ENCODE measurements at regions not wholly inside any gene's neighbourhood (a gene's known extent, or its start where the extent isn't known, plus 50 kb on each side); places are given as distances from the start of the nearest gene placed in this dataset.
"Not testable (repeated sequence)": the region's sequence is repeated elsewhere in the genome, so short reads cannot be mapped to it uniquely, and the experiment has no call there.

GRCh38 chr5:6106756-6107155 is 271.6 kb downstream of the MED10 start:
- no peak for DNase-seq

GRCh38 chr5:6105320-6105719 is 273.0 kb downstream of the MED10 start:
- DNase-seq = no peak

DNA sequence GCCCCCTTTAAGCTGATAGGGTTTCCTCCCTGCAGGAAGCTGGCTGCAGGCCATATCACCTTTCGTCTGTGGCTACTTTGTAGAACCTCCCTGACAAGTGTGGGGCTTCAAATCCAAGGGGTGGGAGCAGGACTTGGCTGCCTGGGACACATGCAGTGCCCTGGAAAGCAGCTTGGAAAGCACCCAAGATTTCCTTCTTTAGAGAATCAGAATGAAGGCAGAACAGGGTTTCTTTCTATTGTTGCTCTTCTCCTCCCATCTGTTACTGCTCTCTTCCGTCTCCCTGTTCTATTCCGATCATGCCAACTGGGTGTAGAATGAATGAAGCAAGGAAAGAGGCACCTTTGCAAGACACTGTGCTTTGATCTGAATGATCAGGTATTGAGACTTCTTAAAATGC is 282.2 kb downstream of the MED10 start:
- DNase-seq = no peak

GRCh38 chr5:6094180-6094579 is 284.2 kb downstream of the MED10 start:
- DNase-seq = not testable (repeated sequence)

DNA sequence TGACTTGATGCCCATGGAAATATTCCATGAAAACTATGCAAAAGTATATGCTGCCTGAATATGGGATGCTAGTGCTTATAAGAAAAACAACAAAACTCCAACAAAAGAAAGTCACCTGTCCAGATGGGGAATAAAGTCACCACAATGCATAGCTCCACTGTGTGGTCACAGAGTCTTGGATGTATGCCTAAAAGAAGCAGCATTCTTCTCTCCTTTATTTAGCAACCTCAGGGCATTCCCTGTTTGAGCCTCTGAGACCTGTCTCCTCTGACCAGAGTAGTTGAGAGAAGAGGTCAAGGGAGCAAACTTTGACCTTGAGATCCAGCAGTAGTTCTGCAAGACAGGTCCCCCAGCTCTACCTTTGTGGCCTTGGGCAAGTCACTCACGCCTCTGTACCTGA is 287.5 kb downstream of the MED10 start:
- no peak for DNase-seq

- DNase-seq = no peak
These were observed 288.2 kb downstream of the MED10 start for GRCh38 chr5:6090079-6090654.

DNA sequence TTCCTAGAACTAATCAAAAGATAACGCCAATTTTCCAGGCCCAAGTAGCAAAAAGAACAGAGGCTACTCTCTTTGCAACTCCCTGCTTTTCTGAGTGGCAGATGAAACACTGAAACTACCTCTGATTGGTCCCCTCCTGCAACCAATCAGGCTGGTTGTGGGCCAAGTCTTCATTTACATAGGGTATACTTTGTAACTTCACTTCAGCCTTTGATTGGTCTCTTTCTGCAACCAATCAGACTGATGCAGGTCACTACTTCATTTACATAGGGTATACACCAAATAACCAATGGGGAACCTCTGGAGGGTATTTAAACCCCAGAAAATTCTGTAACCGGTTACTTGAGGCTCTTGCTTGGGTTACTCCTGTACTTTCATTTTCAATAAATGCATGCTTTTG is 289.6 kb downstream of the MED10 start:
- DNase-seq = no peak

DNA sequence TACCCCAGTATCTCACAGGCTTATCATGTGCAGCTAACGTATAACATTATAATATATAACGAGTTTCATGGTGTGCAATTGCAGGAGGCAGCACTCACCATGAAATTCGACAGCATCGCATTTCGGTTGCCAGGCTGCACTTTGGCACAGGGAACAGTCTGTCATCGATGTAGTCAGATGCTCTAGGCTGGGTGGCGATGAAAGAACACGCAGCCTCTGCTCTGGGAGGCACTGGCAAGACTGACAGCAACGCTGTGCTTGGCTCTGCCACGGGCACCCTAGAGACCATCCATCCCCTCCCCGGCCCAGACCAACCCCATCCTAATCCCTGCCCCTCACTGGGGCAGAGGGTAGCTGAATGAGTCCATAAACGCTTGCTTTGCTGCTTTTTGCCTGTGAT is 290.8 kb downstream of the MED10 start:
- DNase-seq = no peak

- DNase-seq = no peak
These were observed 291.5 kb downstream of the MED10 start for GRCh38 chr5:6086871-6087270.

- DNase-seq = no peak
These were observed 292.9 kb downstream of the MED10 start for GRCh38 chr5:6085341-6085860.

GRCh38 chr5:6084836-6085235 is 293.5 kb downstream of the MED10 start:
- no peak for DNase-seq

GRCh38 chr5:6084376-6084775 is 294.0 kb downstream of the MED10 start:
- no peak for DNase-seq

DNA sequence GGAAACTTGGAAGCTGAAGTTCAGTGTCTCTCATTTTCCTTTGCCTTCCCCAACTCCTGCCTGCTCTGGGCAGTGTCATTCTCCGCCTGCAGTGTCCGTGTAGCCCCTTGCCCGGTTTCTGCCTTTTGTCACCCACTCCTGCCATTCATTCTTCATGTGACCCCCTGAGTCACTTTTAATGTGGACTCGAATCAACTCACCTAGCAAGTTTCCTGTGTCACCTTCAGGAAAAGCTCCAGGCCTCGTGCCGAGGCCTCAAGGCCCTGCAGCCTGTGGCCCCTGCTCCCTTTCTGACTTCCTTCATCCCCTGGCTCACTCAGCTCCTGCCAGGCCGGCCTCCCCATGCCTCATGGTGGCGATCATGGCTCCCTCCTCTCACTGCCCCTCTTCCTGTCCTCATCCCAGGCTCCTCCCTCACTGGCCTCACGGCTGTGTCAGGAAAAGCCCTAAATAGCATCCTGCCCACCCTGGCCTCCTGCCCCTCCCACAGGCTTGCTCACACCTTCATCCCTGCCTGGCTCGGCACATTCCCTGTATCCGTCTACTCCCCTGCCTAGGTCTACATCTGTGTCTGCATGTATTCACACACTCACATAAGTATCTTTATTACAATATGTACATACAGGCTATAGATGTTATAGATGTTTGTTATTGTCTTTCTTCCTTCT is 294.9 kb downstream of the MED10 start:
- DNase-seq = no peak

- no peak for DNase-seq
These were observed 295.7 kb downstream of the MED10 start for GRCh38 chr5:6082685-6083084.

- no peak for DNase-seq
These were observed 296.6 kb downstream of the MED10 start for GRCh38 chr5:6081727-6082210.

- DNase-seq = no peak
These were observed 297.2 kb downstream of the MED10 start for GRCh38 chr5:6080930-6081726.

DNA sequence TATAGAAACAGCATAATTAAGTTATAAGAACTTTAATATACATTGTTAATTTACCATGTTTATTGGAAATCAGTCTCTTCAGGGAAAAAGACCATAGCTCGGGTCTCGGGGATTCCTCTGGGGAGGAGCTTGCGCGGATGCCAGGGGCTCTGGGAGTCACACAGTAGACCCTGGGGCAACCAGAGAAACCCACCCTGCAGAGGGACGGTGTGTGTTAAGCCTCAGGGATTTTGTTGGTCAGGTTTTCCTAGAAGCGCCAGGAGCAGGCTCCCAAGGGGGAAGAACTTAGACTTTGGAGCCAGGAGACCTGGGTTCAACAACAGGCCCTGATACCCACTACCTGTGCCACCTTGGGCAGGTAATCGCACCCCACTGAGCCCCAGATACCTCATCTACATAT is 297.9 kb downstream of the MED10 start:
- no peak for DNase-seq

- DNase-seq = no peak
These were observed 299.5 kb downstream of the MED10 start for GRCh38 chr5:6078881-6079280.

DNA sequence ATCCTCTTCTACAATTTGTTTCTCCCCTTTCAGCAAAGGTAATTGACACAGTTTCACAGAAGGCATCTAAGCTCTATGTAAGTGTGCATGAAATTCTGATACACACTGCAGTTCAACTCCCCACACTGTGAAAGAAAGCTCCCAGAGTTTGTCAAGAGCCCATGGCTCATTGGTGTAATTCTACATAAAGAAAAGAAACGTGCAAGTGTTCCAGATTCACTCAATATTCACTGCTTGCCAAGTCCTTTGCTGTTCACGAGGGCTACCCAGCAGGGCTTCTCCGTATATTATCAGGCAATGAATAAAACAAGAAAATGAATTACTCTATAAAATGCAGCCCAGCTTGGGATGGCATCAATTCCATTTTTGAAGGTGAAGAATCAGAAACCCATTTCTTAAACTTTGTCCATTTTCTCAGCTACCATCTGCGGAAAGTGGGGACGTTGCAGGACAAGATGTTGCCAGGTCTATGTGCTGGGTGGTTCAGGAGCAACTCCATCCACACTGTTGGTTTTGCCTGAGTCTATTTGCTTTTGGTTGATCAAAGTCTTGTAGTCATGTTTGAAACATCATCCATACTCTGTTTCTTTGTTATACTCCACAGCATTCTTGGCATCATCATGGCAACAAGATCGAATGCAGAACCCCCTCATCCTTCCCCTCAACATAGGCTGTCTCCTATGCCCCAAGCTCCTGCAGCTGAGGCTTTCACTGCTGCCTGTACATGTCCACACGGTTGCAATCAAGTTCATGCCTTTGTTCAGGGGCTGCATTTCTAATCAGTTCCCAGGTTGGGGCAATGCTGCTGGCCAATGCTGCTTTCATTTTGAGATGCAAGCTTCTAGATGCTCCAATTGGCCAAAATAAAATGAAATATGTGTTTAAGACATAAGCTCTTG is 301.8 kb downstream of the MED10 start:
- no peak for DNase-seq

DNA sequence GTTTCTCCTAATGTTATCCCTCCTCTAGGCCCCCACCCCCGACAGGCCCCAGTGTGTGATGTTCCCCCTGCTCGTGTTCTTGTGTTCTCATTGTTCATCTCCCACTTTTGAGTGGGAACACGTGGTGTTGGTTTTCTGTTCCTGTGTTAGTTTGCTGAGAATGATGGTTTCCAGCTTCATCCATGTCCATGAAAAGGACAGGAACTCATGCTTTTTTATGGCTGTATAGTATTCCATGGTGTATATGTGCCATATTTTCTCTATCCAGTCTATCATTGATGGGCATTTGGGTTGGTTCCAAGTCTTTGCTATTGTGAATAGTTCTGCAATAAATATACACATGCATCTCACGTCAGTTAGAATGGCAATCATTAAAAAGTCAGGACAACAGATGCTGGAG is 305.9 kb downstream of the MED10 start:
- not testable (repeated sequence) for DNase-seq

- DNase-seq = no peak
These were observed 308.7 kb downstream of the MED10 start for GRCh38 chr5:6069496-6070185.

- no peak for DNase-seq
These were observed 312.3 kb downstream of the MED10 start for GRCh38 chr5:6066016-6066415.

Data from NCI-H1694 treated with DMSO at 0.1 percent for 48 hours (cell line).